HG02798 (cell line): ENCODE measurements at regions not wholly inside any gene's neighbourhood (a gene's known extent, or its start where the extent isn't known, plus 50 kb on each side); places are given as distances from the start of the nearest gene placed in this dataset.

ENCODE experiments used
- ATAC-seq: cut with Tn5 transposase; IDR thresholded peaks from one replicate; pipeline ENCODE4 v1.9.1; 2021; ENCODE audit warnings: mild to moderate bottlenecking; ENCODE audit not compliant: unreplicated experiment, poor library complexity

DNA sequence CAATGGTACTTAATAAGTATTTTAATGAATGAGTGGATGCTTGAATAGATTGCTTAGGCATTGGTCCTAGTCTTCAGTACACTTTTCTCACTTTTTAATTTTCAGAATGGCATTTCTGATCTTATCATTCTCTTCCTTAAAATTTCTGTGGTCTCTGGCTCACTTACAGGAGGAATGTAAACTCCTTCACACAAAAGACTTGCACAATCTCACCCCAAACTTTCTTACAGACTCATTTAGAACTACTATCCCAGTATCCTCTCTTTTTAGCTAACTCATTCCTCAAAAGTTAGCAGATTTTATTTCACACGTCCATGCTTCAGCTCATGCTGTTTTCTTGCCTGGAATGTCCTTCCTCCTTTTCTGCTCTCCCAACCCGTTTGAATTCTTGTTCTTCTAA, 350.1 kb downstream of the GRXCR1 start:
- ATAC-seq = no peak

DNA sequence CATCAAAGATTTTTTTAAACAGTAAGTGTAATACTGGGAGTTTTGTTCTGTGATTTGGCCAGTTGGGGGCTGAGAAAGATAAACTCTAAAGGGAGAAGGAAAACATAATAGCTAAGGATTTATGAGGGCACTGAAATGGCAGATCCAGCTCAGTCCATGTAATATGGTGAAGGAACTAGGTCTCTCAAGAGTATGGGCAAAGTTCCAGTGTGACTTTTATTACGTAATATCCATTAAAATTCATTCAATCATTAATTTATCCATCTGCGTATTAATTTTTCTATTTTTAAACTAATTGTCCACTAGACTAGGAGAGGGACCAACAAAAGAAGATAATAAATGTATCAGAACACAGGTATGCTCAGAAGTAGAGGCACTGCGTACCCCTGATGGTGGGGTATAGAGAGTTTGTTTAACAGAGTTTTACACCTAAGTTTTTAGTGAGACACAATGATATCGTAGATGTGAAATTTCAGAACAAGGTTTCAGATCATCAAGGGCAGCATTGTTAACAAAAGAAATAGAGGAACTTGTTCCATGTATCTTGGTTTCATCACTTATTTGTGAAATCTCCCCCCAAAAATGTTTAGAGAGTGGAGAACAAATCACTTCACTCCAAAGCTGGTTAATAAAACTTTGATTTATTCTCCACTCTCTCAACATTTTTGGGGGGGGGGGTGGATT, 351.1 kb downstream of the GRXCR1 start:
- no peak for ATAC-seq

DNA sequence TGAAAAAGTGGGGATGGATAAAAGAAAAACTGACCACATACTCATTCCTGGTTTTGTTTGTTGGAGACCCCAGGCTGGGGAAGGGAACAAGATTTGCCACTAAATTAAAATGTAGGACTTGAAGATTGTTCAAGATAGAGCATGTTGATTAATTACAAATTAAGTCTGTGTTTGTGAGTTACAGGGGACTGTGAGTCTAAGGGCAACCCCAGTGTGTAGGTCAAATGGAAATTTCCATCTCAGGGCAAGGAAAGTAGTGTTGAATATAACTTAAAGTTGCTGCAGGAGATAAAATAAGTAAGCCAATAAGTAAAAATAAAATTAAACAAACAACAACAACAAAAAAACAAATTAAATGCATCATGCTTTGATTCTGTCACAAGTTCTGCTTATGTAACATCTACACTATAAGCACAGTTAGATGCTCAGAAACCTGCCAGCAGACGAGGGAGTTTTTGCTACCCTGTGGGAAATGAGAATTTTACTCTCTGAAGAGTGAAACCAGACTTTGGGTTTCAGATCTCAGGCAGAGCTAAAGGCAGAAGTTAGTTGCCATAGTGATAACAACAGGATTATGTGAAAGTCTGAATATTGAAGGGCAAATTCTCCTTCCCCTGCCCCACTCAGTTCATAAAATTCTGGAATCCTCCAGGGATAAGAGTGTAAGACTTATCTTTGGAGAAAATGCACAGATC, 352.3 kb downstream of the GRXCR1 start:
- ATAC-seq = peak; percentile 99

DNA sequence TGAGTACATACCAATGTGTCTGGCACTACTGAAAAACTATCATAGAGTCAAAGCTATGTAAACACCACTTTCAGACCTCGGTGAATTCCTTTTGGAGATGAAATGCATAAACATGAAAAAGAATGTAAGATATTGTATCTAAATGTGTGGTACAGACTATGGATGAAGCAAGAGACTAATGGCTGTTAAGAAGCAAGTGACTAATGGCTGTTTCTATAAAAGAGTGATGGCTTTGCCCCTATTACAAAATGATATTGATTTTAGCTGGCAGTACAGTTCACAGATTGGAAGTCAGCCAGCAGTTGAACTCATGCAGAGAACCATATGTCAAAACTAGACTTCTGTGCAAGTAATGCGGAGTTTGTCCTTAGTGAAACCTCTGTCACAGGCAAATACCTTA, 359.3 kb downstream of the GRXCR1 start:
- ATAC-seq = no peak

DNA sequence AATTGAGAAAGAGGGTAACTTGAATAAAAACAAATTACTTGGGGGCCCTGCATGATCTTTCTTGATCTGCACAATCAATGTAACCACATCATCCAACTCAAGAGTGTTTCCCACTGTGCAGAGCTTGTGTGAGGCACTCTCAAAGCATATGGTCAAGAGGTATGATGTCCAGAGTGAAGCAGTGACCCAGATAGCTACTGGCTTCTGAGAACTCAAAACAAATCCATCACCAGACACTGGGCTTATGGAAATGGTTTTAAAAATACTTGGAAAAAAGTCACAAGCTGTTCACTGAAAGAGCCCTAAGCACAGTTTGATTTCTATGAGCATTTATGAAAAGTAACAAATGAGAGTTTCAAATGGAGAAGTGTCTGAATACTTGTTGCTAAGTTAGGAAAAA, 361.0 kb downstream of the GRXCR1 start:
- ATAC-seq = no peak

DNA sequence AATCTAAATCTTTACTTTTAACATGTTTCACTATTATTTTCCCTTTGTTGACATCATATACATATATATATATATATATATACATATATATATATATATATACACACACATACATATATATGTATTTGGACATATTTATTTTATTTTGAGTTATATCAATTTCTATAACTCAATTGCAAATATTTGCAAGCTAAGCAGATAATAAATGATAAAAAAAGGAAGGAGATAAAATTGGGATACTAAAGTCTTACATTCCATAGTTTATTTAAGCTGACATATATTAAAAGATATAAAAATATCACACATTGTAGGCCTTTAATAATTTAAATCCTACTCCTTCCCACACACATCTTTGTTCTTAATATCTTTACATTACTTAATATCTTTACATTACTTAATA, 372.2 kb downstream of the GRXCR1 start:
- no peak for ATAC-seq

DNA sequence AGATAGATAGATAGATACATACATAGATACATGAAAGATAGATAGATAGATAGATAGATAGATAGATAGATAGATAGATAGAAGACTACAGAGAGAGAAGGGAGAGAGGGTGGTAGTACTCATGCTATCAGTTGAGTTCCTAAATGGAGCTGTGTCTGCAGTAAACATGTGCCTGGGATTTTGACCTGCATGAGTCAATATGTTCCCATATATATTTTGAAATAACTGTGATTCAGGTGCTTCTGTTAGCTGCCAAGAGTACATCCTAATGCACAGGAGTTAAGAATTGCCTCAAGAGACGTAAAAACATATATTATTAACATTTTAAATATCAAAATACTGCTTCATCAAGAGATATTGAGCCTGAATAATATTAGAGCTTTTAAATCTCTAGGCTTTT, 379.4 kb downstream of the GRXCR1 start:
- no peak for ATAC-seq

DNA sequence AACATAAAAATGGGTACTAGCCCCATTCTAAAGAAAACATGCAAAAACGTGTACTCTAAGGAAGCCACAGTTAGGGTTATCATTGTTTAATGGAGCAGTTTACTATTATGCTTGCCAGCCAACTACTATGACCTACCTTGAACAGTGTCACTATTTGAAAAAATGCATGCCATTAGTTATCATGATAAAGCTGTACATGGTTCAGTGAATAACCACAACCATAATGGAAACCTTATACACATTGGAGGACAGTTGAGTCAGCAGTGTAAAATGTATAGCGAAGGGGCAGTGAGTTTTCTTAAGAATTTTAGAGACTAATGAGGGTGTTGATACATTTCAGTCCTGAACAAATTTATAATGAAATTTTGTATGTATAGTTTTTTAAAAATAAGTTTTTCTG, 381.9 kb downstream of the GRXCR1 start:
- ATAC-seq = no peak

DNA sequence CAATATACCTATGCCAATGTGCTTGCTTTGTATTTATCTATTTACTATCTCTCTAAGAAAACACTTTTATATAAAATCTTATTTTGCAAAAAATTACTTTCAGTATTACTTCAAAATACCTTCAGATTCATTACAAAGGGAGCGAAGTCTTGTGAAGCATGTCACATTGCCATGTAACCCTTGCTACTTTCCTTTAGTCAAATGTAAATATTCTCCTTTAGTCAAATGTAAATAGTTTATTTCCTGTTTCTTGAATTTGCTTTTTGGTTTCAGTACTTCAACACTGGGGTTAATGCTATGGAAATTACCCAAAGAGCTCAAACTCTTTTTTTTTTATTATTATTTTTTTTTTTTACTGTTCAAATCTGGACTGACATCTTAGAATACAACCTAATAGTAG, 383.3 kb downstream of the GRXCR1 start:
- no peak for ATAC-seq

DNA sequence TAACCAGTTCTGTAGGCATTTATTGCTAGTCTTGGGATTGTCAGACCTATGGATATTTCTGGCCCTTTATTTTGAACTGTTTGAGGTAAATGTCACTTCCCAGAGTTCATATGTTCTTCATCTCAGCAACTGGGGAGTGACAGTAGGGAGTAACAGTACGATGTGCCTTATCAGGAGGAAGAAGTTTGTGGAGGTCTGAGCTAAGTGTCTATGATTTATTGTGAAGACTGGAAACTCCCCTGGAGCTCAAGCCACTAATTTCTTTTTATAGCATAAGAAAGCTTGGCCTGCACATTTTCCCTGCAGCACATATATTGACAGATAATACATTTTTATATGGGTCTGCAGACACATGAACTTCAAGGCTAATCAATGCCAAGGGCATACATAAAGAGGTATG, 383.8 kb downstream of the GRXCR1 start:
- ATAC-seq = no peak

DNA sequence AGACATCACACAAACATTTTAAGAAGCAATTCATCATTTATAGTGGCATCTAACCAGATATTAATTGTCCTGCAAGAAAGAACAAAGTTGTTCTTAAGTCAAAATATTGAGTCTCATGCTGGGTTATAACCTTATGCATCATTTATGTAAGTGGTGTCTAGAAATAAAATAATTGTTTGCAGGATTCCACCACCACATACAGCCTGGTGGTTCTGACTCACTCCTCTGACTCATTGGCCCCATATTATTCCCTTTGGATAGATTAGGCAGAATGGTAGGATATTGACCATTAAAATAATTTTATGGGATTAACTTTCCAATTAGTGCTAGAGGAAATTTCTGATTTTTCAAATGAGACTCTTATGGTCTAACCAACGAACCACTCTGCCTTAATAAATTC, 384.5 kb downstream of the GRXCR1 start:
- no peak for ATAC-seq

DNA sequence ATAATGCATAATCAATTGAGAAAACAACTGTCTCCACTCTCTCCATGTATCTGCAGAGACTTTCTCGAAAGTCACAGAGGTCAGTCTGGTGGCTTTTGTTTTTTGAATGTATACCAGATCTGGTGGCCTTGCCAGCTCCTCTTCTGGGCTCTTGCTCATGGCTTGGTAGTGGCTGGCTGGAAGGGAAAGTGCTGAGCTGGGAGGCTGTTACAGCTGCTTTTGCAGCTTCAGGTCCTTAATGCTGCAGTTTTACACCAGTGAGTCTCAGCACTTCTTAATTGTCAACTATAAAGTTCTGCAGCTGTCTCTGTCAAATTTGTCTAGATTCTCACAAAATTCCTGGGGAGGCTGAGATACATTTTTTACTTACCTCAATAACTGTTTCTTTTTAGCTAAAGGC, 390.0 kb downstream of the GRXCR1 start:
- ATAC-seq = no peak

DNA sequence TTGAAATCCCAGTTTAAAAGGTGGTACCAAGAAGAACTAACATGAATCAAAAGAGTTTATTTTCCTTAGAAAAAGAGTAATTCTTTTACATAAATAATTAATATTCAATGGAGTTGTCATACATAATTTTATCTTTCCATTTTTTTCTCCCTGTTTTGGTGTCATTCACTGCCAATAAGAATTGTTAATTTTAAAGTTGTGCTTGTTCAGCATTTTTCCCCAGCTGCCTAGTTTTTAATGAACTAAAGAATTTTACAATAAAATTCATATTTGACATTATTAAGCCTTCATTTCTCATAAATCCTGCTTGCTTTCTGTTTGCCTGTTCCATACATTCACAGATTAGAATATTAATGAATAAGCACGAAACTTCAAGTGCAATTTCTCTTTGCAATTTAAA, 393.6 kb downstream of the GRXCR1 start:
- ATAC-seq = no peak

DNA sequence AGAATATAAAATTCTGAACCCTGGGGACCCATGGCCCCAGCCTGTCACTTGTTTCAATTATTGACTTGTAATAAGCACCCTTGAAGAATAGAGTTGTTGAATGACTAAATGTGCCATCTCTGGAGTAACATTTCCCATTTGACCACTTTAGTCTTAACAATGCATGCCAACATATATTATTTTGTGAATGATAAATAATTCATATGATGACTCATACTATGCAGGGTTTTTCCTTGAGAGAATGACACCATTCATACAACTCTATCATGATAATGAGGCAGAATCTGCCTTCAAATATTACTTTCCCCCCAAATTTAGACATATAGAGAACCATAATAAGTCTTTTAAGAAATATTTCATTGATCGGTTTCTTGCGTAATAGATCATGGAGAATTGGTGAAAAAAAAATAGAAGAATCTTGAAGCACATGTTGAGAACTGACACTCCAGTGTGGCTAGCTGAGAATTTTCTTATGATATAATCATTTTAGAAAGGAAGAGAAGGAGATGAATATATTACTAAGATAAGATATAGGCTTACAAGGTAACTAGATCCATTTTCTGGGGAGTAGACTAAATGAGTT, 404.5 kb downstream of the GRXCR1 start:
- ATAC-seq = no peak

DNA sequence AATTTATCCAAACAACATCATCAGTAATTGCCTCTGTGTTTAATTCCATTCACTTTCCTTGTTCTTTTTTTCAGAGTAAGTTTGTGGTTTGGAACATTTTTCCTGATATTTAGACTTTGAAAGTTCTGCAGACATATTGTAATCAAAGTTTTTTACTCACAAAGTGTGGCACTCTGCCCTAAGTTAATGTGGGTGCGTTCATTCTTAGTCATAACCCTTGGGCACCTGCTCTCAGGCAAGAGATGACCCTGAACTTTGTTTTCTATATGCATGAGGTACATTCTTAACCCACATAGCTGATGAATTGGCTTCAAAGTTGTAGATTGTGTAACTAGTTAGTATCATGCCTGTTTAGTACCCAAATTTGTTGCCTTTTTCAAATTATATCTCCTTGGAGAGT, 424.3 kb downstream of the GRXCR1 start:
- ATAC-seq = no peak

DNA sequence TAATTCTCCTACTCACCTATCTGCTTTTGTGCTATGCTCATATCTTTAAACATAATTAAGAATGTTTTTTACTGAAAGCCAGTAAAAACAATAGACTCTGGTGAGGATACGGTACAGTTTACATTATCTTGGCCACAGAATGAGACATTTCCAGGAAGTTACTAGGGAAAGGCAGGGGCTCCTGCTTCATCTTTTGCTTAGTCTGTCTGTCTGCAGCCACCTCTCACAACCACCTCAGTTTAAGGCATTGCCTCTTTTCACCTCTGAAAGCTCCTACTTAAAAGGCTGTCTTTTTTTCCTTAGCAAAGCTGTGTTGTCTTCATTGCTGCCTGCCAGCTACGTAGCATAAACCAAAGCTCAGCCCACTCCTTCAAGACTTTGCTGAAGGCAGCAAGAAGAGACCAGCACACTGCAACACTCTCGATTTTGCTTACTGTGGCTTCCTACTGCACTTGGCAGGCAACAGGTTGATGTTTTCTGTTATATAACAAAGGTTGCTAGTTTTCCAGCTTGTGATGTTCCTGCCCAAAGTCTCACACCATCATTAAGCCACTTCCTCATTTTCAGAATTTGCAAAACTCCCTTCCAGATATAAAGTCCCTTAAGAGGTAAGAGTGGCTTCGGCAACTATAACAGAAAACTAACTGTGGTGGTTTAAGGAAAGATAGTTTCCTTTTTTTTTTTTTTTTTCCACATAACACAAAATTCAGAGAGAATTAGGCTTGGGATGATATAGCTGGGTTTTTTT, 432.9 kb downstream of the GRXCR1 start:
- no peak for ATAC-seq

DNA sequence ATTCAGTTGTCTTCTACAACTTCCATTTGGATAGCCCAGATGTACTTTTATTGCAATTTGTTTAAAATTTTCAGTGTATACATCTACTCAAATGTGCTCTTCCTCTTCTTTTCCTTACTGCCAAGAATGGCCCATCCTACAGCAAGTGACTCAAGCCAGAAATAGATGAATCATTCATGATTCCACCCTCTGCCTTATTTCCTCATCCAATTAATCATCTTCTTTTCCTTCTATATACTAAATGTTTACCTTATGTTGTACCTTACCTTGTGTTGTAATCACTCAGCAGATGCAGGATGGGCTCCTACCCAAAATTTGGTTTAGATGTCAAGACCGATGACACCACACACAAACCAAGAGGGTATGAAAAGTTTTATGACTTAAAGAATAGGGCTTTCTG, 437.8 kb downstream of the GRXCR1 start:
- ATAC-seq = no peak

DNA sequence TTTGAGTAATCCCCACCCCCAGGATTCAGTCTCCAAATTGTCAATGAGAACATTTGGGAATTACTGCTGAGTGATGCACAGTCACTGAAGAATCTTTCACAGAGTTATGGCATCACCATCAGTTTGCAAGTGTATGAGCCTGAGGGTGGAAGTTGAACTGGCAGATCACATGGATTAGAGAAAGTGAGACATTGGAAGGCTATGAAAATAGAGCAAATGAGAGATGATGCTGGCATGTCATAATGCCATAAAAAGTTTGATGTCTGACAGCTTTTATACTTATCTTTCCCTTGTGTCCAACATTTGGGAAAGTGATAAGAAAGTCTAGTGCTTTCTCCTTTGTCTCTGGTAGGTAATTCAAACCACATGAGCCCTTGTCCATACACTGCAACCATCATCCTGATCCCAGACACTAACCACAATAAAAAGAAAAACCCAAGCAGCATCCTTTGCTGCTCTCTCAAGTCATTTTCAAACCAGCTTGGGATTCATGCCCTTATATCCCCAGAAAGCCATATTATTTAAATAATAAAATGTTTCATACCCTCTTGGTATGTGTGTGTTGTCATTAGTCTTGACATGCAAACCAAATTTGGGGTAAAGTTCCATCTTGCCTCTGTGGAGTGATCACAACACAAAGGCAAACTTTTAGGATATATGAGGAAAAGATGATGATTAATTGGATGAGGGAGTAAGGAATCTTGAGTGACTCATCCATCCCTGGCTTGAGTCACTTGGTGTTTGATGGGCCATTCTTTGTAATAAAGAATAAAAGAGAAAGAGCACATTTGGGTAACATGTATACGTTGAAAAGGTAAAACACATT, 438.9 kb downstream of the GRXCR1 start:
- no peak for ATAC-seq

DNA sequence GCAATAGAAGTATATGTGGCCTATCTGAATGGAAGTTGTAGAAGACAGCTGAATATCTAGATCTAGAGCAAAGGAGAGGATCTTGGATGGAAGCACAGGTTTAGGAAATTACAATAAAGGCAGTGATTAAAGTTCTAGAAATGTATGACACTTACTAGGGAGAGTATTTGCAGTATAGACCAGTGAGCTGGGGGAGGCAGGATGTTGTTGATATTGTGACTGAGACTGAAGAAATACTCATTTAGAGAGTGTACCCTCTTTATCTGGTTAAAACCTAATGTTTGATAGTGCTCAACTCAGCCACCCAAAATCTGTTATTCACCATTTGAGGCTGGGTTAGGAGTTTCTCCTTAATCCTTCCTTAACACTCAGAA, 439.5 kb downstream of the GRXCR1 start:
- no peak for ATAC-seq

DNA sequence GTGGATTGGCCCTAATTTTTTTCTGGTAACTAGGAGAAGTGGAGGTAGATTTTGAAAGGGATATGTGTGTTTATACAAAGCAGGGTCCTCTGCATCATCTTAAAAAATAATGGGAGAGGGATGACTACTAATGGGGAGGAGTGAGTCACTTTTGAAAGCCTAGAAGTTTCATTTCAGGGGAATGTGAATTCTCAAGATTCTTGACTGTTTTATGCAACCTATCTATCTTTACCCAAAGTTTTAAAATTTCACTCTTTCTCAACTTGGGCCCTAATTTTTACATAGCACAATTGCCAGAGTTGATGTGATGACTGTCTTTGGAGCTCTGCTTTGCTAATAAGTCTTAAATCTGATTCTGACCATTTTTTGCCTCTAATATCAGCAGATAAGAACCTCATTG, 445.2 kb downstream of the GRXCR1 start:
- ATAC-seq = no peak
